ENCODE measurements at regions not wholly inside any gene's neighbourhood (a gene's known extent, or its start where the extent isn't known, plus 50 kb on each side); places are given as distances from the start of the nearest gene placed in this dataset.

DNA sequence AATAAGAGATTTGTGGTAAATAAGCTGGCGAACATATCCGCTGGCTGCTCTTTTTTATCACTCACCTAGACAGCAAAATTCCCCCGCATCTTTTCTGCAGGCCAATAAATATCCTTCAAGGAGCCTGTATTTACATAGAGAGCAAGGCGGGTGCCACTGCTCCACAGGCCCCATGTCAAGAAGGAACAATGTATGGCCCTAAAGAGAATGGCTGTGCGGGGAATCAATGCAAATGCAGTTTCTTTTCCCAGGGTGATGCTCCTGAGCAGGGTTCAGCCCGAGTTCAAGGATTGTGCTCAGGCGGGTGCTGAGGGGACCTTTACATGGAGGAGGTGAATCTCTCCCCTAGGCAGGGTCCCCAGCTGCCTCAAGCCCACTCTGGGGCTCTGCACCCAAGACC lies 494.2 kb upstream of the ZMIZ1 start:
- no peak for DNase-seq

DNA sequence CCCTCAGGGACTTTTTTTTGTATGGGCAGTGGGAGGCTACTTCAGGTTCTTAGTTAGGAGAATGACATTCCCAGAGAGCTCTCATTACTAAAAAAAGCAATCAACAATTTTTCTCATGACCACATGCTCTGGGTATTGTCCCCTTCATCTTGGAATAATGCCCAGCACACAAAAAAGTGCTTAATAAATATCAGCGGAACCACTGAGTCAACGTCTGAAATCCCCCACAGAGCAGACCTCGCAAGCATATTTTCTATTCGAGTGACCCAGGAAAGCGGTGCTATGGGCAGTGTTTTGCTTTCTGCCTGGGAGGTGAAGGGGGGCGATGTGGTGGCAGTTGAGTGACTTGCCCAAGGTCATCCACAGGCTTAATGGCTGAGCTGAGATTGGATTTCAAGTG lies 493.4 kb upstream of the ZMIZ1 start:
- no peak for DNase-seq

DNA sequence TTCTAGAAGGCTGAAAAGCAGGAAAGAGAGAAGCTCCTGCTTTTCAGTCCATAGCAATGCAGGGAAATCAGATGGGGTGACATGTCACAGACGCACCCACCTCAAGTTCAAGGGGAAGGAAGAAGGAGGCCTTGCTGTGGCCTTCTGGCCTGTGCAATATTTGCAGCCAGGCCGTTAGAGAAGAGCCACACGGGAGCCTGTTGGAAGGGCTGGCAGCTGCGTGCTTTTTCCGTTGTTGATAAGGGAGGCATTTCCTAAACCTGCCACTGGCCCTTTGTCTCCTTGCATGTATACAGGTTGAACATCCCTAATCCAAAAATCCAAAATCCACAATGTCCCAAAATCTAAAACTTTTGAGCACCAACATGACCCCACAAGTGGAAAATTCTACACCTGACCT lies 492.5 kb upstream of the ZMIZ1 start:
- no peak for DNase-seq

DNA sequence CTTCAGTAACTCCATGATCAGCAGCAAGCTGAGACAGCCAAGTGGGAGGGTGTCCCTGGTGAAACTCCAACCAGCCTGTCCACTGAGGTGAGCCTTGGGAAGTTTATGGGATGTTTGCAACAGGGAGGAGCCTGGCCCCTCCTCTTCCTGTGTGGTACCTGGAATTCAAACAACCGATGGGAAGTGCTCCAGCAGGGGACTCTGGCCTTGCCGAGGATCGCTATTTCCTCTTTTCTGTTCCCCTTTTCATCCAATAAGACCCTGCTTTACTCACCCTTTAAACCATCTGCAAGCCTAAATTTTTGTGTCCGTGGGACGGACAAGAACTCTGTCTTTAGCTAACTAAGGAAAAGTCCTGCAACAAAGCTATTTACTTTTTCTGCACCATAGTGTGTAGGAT lies 491.1 kb upstream of the ZMIZ1 start:
- DNase-seq: no peak

DNA sequence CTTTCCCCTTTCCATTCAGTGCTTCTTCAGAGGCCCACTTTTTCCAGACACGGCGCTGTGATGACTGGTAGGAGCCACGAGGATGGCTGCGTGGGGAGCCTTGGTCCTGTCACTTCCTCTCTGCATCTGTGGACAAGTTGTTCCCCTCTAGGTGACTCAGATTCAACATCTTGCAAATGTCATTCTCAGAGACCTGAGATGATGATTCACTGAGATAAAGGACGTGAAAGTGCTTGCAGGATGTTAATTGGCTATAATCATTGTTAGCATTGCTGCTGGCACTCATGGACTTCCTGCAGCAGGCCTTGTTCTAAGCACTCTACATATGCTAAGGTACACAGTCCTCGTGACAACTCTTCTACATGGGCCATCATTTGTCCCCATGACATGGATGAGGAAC lies 489.8 kb upstream of the ZMIZ1 start:
- DNase-seq: no peak

DNA sequence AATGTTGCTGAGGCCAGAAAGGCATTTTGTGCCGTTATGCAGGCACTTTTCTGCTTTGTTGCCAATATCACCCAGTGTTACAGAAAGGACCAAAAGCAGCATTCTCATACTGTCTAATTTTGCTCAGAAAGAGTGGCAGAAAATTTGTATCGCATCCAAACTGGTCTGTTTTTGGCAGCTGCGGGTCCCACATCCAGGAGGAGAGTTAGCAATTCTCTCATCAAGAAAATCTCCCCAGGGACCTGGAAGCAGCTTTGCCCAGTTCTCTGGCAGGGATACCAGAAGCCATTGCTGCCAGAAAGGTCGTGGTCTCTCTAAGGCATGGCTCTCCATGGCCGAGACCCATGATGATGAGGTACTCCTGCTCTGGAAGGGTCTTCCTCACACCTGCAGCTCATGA lies 489.2 kb upstream of the ZMIZ1 start:
- no peak for DNase-seq

DNA sequence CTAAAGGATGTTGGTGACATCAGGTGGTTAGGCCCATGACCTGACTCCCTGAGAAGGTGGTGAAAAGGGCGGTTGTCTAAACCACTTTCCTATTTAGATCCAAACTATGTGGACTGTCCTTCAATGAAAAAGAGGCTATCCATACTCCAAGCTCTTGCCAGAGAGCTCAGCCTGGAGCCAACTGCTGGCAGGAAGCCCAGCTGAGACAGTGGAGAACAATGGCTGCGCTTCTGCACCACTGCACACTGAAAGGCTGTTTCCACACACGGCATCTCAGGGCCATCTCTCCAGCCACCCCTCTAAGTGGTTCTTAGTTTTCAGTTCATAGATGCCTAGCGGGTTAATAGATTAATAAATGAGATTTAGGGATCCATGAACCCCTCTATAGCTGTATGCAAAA lies 488.8 kb upstream of the ZMIZ1 start:
- DNase-seq: no peak

DNA sequence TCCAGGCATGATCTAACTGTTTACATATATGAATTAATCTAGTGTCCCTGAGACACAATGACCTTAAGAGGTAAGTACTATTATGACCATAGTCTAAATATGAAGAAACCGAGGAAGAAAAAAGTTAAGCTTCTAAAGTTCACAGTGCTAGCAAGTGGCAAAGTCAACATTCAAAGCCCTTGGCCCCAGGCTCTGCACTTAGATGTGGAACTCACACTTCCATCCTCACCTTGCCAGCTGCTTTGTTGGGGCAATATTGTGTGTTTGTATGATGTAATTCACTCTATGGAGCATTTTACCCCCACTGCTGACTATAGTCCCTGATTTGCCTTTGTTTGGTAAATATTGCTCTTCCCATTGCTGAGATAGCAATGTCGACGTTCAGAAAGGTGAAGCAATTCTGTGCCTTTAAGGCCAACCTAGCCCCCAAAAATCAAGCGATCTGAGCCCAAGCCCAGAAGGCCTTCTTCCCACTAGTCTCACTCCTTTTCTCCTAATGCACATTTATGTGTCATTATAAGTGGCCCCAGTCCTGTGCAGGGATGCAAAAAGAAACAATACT lies 487.6 kb upstream of the ZMIZ1 start:
- DNase-seq: no peak

DNA sequence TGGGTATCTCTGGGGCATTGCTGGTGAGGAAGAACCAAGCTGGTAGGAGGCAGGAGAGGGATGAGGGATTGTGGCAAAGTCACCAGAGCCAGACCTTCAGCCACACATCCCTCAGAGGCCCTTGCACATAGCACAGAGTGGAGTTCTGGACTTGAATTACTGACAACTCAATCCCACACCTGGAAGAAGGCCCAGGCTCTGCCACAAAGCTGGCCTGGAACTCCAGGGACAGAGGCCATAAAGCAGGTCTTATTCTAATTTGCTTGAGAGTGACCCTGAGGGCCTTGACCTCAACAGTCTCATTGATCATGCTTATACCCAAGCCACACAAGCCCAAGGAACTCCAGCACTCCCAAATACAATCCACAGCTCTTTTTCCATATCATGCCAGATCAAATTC lies 486.2 kb upstream of the ZMIZ1 start:
- DNase-seq: no peak

DNA sequence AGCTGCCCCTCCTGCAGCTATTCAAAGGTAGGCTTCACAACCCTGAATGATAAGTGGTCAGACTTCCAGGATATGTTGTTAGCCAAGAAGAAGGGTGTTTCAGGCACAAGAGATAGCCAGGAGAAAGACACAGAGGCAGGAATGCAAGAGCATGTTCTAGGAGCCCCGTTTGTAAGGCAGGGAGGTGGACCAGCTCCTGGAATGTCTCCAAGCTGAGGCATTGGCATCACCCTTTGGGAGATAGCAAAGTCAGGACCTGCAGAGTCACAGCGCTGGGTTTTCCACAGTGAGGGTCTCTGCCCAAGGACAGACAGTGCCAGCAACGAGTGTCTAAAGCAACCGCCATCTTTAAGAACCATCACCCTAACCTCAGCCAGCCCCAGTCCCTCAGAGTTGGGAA lies 484.5 kb upstream of the ZMIZ1 start:
- no peak for DNase-seq

DNA sequence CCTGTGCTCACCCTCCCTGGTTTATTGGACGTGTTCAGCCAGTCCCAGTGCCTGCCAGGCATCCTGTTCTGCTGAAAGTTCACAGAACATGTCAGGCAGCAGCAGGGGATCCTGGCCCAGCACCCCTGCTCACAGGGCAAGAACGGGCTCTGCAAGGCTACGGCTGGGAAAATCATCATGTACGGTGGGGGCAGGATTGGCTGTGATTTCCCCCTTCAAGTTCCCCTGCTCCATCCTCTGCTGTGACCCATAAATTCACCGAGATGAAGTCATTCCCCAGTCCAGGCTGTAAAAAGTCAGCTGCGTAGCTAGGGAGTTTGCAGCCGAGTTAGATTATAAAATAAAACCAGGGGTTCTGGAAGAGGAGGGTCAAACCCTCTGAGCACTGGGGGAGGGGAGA lies 484.1 kb upstream of the ZMIZ1 start:
- no peak for DNase-seq

DNA sequence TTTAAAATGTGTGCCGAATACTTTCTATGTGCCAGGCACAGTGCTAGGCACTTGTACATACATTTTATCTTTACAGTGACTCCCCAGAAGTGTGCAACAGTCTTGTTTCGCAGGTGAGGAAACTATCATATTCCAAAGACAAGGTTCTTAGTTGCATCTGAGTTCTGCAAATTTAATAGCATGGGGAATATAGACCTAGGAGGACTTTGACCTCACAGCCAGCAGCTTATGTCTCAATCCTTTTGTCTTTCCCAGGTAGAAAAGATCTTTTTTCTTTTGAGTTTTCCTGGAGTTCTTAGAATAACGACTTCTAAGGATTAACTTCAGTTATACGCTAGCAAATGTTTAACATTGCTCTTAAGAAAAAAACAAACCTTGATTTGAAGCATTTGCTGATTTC lies 482.8 kb upstream of the ZMIZ1 start:
- DNase-seq: no peak

DNA sequence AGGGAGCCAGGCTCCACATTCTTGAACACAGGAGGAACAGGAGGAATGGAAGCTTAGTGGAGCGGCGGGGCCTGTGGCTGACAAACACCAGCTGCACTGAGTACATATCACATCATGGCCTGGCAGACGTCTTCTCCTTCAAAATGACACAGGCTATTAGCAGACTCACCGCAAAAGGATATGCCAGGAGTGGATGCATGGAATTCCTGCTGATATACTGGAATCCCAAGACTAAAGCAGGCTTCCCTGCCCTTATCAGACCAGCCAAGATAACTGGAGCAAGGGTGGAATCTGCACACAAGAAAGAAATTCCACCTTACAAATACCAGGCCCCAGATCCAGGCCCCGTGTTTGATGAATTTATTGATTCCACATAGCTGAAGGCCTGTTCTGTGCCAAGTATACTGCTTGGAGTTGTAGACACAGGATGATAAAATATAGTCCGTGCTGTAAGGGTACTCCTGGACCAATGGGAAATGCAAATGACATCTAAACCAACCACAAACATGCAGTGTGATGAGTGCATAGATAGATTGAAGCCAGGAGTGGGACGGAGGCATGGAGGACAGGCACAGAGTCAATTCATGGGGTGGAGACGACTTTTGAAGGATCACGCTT lies 480.5 kb upstream of the ZMIZ1 start:
- DNase-seq: no peak

DNA sequence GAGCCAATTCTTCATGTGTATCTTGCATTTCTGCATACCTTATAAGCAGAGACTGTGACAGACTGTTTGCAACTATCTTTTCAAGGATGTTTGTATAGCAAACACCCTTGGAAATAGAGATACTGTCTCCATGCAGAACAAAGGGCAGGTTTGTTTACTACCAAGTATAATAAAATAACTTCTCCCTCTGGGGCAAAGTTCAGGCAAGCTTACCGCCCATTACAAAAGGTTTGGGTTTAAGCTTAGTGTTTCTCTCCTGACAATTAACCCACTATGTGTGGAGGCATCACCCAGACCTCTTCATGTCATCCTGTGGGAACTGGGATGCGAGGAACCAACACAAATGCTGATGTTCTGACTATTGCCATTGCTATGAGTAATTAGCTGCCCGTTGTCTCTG lies 479.1 kb upstream of the ZMIZ1 start:
- DNase-seq: no peak

DNA sequence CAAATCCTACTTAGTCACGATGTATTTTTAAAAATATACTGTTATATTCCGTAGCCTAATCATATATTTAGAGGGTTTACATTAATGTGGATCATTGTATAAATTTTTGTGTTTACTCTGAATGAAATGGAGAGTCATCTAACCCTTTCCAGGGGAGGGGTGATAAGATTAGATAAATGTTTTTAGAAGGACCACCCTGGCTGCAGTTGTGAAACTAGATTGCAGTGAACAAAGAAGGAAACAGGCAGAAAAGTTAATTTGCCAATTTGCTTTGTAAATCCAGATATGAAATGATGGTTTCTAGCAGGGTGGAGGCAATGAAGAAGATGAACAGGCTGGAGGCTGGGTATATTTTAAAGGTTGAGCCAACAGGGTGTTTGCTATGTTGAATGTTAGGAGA lies 477.7 kb upstream of the ZMIZ1 start:
- DNase-seq: no peak

DNA sequence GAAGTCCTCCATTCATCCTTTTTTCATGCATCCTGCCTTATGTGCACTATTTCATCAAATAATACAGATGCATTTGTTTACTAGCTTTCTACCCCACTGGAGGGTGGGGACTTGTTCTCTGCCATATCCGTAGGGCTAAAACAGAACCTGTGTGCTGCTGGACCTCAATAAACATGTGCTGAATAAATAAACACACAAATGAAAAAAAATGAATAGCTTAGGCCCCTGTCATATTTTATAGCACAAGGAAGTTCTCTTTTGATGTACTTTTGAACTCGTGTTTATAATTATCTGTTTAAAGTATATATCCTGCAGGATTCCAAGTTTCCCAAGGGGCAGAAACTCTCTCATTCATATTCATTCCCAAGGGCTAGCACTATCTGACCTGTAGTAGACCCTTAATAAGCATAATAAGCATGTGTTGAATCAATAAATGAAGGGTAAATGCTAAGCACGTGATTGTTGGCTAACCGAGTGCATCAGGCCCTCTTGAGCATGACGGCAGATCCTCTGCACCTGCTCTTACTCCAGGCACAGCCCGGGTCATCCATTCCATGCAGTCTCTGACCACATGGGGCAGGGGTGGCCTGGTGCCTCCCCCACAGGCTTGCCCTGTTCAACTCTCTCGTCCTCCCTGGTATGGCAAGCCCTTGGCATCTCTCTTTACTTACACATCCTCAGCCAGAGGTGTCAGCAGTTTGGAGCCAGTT lies 474.1 kb upstream of the ZMIZ1 start:
- DNase-seq: no peak

DNA sequence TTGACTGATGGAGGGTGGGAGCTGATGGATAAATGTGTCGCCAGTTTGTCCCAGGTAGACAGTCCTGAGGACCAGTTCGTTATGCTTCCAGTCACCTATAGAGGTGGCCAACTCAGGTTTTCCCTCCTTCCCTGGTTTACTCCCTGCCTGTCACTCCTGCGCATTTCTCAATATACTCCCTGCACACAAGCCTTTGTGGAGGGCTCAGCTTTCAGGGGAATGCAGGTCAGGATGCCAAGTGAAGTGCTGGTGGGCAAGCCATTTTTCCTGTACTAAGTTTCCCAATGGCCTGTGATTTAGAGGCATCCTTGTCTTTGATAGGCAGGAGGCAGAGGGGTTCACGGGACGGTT lies 473.5 kb upstream of the ZMIZ1 start:
- no peak for DNase-seq

DNA sequence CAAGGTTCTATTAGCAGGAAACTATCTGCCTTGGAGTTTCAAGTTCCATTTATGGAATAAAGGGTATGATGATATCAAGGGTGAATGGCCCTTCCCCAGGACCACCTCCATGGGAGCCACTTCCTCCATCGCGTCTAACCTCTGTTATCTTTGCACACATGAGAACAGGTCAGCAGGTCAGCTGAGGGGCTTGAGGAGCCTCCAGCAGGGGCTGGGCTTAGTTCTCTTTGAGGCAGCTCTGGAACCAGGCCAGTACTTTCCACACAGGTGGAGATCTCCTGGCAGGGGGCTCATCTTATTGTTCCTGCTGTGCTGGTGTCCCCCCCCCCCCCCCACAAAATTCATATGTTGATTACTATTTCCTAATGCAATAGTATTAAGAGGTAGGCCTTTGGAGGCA lies 472.2 kb upstream of the ZMIZ1 start:
- DNase-seq: no peak

DNA sequence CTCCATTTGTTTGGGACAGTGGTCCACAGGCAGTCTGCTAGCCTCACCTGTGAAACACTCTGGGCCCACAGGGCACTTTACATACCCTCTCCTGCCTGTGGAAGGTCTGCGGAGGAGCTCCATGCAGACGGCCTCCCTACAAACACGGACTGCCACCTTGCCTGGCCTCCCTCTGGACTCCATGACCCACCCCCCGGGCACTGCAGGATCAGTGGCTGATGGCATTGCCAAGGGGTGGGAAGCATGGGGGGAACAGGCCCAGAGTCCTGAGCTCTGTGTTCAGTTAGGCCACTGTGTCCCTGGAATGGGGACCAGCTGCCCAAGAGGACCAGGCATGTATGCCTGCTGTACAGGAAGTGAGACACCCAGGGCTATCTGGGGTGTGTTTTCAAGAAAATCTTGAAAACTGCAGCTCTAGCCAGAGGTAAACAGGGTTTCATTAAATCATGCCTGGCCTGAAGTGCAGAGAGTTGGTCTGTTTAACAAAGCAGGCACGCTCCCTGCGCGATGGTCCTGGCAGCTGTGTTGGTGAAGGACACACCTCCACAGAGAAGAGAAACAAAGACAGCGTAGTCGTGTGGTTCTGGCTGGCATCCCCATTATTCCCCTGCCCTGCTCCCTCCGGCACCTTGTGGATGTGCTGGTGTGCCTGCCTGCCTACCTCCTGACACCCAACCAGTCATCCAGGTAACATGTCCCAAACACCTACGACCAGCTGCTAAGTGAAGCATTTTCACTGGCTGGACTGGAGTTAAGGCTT lies 470.8 kb upstream of the ZMIZ1 start:
- DNase-seq: no peak

DNA sequence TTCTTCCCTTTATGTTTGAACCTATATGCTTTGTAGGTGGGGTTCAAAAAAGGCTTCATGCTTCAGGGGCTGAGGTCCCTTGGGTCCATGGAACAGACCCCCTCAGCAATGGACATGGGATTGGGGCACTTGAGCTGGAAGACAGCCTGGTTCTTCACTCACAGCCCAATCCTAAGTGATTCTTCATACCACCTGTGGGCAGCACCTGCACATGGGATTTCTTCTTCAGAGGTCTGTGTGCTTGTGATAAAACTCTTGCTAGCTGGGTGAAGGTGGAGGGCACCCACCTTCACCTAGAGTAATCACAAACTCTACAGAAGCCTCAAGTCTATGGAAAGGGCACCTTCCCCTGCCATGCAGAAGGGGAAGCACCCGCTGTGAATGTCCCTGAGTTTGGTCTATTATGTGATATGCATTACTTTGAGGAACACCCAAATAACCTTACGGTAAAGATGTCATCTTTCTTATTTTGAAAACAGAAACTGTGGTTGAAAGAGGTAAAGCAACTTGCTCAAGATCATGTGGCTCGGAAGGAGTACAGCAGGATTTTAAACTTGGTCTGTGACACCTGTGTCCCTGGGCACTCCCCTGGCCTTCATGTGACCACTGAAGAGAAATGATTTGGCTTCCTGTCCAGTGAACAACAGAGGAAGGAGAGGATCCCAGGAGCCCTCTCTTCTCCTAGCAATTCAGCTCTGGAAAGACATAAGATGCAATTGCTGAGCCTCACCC lies 469.5 kb upstream of the ZMIZ1 start:
- no peak for DNase-seq

DNA sequence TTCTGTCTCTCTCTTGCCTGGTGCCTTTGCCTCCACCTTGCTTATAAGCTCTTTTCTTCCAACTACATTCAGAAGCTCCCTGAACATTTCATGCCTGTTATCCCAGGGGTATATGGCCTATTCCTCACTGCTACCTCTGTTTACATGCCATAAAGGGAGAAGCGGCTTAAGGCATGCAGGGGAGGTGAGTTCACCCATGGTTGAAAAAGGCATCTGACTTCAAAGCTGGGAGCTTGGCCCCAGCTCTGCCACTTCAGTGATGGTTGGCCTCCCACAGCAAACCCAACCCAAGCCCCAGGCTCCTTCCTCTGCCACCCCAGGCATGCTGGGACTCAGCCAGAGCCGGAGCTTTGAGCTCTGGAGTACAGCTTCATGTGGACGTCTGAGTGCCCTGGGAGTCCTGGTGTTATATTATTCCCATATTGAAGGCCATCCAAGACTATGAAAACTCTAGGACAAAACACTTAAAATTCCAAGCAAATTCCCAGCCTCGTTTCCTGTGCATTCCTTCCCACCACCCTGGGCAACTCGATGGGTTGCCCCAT lies 468.6 kb upstream of the ZMIZ1 start:
- DNase-seq: no peak

DNA sequence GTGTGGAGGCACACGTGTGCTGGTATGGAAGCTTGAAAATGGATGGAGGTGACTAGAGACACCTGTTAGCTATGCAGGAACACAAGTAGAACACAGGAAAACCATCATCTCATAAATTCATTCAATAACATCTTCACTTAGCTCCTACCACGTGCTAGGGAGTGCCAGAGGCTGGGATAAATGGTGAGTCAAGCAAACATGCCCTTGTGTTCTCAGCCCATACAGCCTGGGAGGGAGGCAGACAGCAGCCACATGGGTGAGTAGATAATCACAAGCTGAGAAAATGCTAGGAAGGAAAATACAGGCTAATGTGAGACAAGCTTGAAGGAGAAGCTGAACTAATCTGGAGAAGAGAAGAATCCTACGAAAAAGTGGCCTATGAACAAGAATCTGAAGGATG lies 468.0 kb upstream of the ZMIZ1 start:
- no peak for DNase-seq
